ENCODE measurements at regions not wholly inside any gene's neighbourhood (a gene's known extent, or its start where the extent isn't known, plus 50 kb on each side); places are given as distances from the start of the nearest gene placed in this dataset.

- TF ChIP-seq CTCF (IDR thresholded peaks at IDR 0.05), result no peak
- TF ChIP-seq POLR2A (IDR thresholded peaks at IDR 0.05), result no peak
Observed at GRCh38 chr14:88128816-88129215, 123.9 kb downstream of the GPR65 start.
